H9 (cell line): ENCODE measurements at regions not wholly inside any gene's neighbourhood (a gene's known extent, or its start where the extent isn't known, plus 50 kb on each side); places are given as distances from the start of the nearest gene placed in this dataset.

Source experiments
- DNase-seq: peaks from one replicate; pipeline ENCODE4 v3.0.0-alpha.2; 2017
- H2AFZ ChIP-seq: one replicate; pipeline ENCODE4 v1.6.1; 2013; ENCODE audit warnings: mild to moderate bottlenecking, low read length, control low read depth, moderate library complexity
- H2AK5ac ChIP-seq: 2 replicates; pipeline ENCODE4 v1.6.1; 2013; ENCODE audit warnings: low read length, control low read depth, mixed read lengths; ENCODE audit not compliant: insufficient read length
- H2BK120ac ChIP-seq: one replicate; pipeline ENCODE4 v1.6.1; 2013; ENCODE audit warnings: low read depth, mild to moderate bottlenecking, low read length, control low read depth, inconsistent platforms; ENCODE audit not compliant: poor library complexity, severe bottlenecking
- H2BK12ac ChIP-seq: 2 replicates; pipeline ENCODE4 v1.6.1; 2013; ENCODE audit warnings: low read length, control low read depth, mixed read lengths, low read depth; ENCODE audit not compliant: insufficient read length
- H2BK15ac ChIP-seq: 2 replicates; pipeline ENCODE4 v1.6.1; 2013; ENCODE audit warnings: low read depth, low read length, control low read depth
- H2BK20ac ChIP-seq: one replicate; pipeline ENCODE4 v1.6.1; 2013; ENCODE audit warnings: low read depth, mild to moderate bottlenecking, low read length, control low read depth, inconsistent platforms; ENCODE audit not compliant: poor library complexity, severe bottlenecking
- H2BK5ac ChIP-seq: 2 replicates; pipeline ENCODE4 v1.6.1; 2013; ENCODE audit warnings: low read length, control low read depth, mixed read lengths; ENCODE audit not compliant: insufficient read length
- H3K14ac ChIP-seq: 2 replicates; pipeline ENCODE4 v1.6.1; 2013; ENCODE audit warnings: low read length, control low read depth; ENCODE audit not compliant: insufficient read depth
- H3K18ac ChIP-seq: 2 replicates; pipeline ENCODE4 v1.6.1; 2013; ENCODE audit warnings: low read depth, mild to moderate bottlenecking, mixed read lengths, low read length, control low read depth; ENCODE audit not compliant: insufficient read length
- H3K23ac ChIP-seq: 2 replicates; pipeline ENCODE4 v1.6.1; 2013; ENCODE audit warnings: low read length, control low read depth, mixed read lengths, low read depth; ENCODE audit not compliant: insufficient read length
- H3K23me2 ChIP-seq: 2 replicates; pipeline ENCODE4 v1.6.1; 2013; ENCODE audit warnings: low read depth, mild to moderate bottlenecking, mixed read lengths, low read length, control low read depth; ENCODE audit not compliant: insufficient read length, poor library complexity, severe bottlenecking
- H3K27ac ChIP-seq: 2 replicates; pipeline ENCODE4 v1.5.1; 2013; ENCODE audit warnings: low read length, control low read depth, mixed read lengths, low read depth; ENCODE audit not compliant: insufficient read length
- H3K27me3 ChIP-seq: 2 replicates; pipeline ENCODE4 v1.6.1; 2013; ENCODE audit warnings: low read length, control low read depth, inconsistent platforms; ENCODE audit not compliant: insufficient read depth
- H3K4ac ChIP-seq: 2 replicates; pipeline ENCODE4 v1.6.1; 2013; ENCODE audit warnings: low read depth, mild to moderate bottlenecking, control low read depth, inconsistent platforms, low read length, moderate library complexity
- H3K4me1 ChIP-seq: 2 replicates; pipeline ENCODE4 v1.6.1; 2013; ENCODE audit warnings: low read length, control low read depth, inconsistent platforms; ENCODE audit not compliant: insufficient read depth
- H3K4me2 ChIP-seq: 2 replicates; pipeline ENCODE4 v1.6.1; 2013; ENCODE audit warnings: low read length, control low read depth, mixed read lengths; ENCODE audit not compliant: insufficient read length, insufficient read depth
- H3K56ac ChIP-seq: 2 replicates; pipeline ENCODE4 v1.6.1; 2013; ENCODE audit warnings: low read depth, mild to moderate bottlenecking, mixed read lengths, low read length, control low read depth; ENCODE audit not compliant: insufficient read length
- H3K79me1 ChIP-seq: 2 replicates; pipeline ENCODE4 v1.6.1; 2013; ENCODE audit warnings: low read depth, mild to moderate bottlenecking, moderate library complexity, low read length, control low read depth, inconsistent platforms; ENCODE audit not compliant: insufficient read depth, poor library complexity, severe bottlenecking
- H3K79me2 ChIP-seq: 2 replicates; pipeline ENCODE4 v1.6.1; 2013; ENCODE audit warnings: low read length, control low read depth, inconsistent platforms; ENCODE audit not compliant: insufficient read depth
- H3K9ac ChIP-seq: 2 replicates; pipeline ENCODE4 v1.6.1; 2013; ENCODE audit warnings: low read length, control low read depth, mixed read lengths; ENCODE audit not compliant: insufficient read length; ENCODE audit errors: extremely low read depth
- H3K9me3 ChIP-seq: one replicate; pipeline ENCODE4 v1.6.1; 2013; ENCODE audit warnings: low read depth, low read length, inconsistent platforms; ENCODE audit not compliant: control insufficient read depth
- H3T11ph ChIP-seq: one replicate; pipeline ENCODE4 v1.6.1; 2013; ENCODE audit warnings: mild to moderate bottlenecking, low read length, control low read depth, inconsistent platforms
- H4K20me1 ChIP-seq: one replicate; pipeline ENCODE4 v1.6.1; 2013; ENCODE audit not compliant: control insufficient read depth, insufficient read length, insufficient read depth
- H4K5ac ChIP-seq: 2 replicates; pipeline ENCODE4 v1.6.1; 2013; ENCODE audit warnings: low read depth, mild to moderate bottlenecking, mixed read lengths, low read length, control low read depth; ENCODE audit not compliant: insufficient read length
- H4K8ac ChIP-seq: replicated peaks from 2 replicates; pipeline ENCODE4 v1.6.1; 2013; ENCODE audit warnings: low read length, control low read depth, mixed read lengths, low read depth; ENCODE audit not compliant: insufficient read length
- H4K91ac ChIP-seq: 2 replicates; pipeline ENCODE4 v1.6.1; 2013; ENCODE audit warnings: low read depth, mild to moderate bottlenecking, moderate library complexity, mixed read lengths, low read length, control low read depth; ENCODE audit not compliant: insufficient read length
- H3K27ac Mint-ChIP-seq, 3 experiments: 2 replicates in 2 of 3; 3 replicates in 1 of 3; pipeline ENCODE4 v1.8.0; 2020 to 2021; ENCODE audit warnings: mixed read lengths in 3 of 3, mild to moderate bottlenecking in 1 of 3, moderate library complexity in 1 of 3
- H3K27me3 Mint-ChIP-seq: 2 replicates; pipeline ENCODE4 v1.8.0; 2021; ENCODE audit warnings: low read depth, mild to moderate bottlenecking, moderate library complexity, mixed read lengths
- H3K36me3 Mint-ChIP-seq, 3 experiments: 2 replicates in 2 of 3; 3 replicates in 1 of 3; pipeline ENCODE4 v1.8.0; 2020 to 2021; ENCODE audit warnings: low read depth in 3 of 3, mixed read lengths in 3 of 3; ENCODE audit not compliant: insufficient read depth in 1 of 3
- H3K4me1 Mint-ChIP-seq, 2 experiments: 2 replicates each; pipeline ENCODE4 v1.8.0; 2020; ENCODE audit warnings: mixed read lengths in 2 of 2
- H3K4me3 Mint-ChIP-seq, 2 experiments: 2 replicates in 1 of 2; 3 replicates in 1 of 2; pipeline ENCODE4 v1.8.0; 2020 to 2021; ENCODE audit warnings: mild to moderate bottlenecking in 2 of 2, mixed read lengths in 2 of 2, moderate library complexity in 1 of 2
- H3K9me3 Mint-ChIP-seq, 2 experiments: 2 replicates in 1 of 2; 3 replicates in 1 of 2; pipeline ENCODE4 v1.8.0; 2020; ENCODE audit warnings: mild to moderate bottlenecking in 2 of 2, mixed read lengths in 2 of 2, moderate library complexity in 1 of 2
- WGBS: extraction: QIAGEN DNeasy Blood & Tissue Kit; methylation state at CpG from one replicate; pipeline ENCODE4 v1.1.7; 2013; ENCODE audit warnings: missing lambda C conversion rate, low lambda C conversion rate, mixed read lengths; ENCODE audit not compliant: insufficient read length; ENCODE audit errors: extremely low coverage; 5-methylcytosine and 5-hydroxymethylcytosine counted together
- TF ChIP-seq, protein P1 (sequence below): fragments of 200-600 bp; sonication (generic); conservative IDR thresholded peaks from 3 replicates; pipeline ENCODE4 v1.8.0; 2021; ENCODE audit warnings: antibody characterized with exemption, mild to moderate bottlenecking

DNA sequence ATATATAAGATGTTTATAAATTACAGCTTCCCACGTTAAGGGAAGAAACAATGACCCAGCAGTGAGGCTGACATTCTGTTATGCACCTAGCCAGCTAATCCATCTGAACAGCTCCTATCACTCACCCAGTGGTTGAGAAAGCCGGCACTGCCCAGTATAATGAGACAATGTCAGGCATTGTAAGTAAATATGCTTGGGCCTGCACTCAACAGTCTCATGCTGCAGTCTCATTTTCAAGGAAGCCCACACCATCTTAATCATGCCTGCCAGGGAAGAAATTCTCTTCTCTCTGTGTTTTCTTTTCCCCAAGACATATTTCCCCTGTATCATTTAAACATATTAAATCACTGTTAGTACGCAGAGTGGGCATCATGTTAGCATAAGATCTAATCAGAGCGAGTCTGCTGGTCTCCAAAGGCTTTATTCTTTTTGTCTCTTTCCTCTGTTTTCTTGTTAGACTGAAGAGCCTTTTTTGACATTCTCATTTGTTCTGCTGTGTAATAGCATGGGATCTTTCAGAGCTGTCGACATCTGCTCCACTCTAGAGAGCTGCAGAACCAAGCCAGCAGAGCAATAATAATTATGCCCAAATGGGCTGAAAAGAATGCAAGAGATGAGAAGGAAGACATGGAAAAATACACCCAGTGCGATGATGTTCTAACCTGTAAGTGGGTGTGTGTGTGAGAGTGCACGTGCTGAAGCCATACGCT, 67.6 kb upstream of the SLC22A15 start:
- no CpG with 5 or more reads among the region's 8 CpGs for WGBS
- no peak overlapping the region for H2AFZ ChIP-seq
- H3K27me3 Mint-ChIP-seq: no peaks in the 10 kb centered on the region; the same call in none of the 2 replicates

More for the DNA sequence above, 67.6 kb upstream of the SLC22A15 start:
- no peaks in the 10 kb centered on the region for H3K27me3 ChIP-seq
- H3K14ac ChIP-seq: no peak overlapping the region
- no peak overlapping the region for H4K5ac ChIP-seq
- no peak overlapping the region for H2AK5ac ChIP-seq
- TF ChIP-seq, protein P1, sequence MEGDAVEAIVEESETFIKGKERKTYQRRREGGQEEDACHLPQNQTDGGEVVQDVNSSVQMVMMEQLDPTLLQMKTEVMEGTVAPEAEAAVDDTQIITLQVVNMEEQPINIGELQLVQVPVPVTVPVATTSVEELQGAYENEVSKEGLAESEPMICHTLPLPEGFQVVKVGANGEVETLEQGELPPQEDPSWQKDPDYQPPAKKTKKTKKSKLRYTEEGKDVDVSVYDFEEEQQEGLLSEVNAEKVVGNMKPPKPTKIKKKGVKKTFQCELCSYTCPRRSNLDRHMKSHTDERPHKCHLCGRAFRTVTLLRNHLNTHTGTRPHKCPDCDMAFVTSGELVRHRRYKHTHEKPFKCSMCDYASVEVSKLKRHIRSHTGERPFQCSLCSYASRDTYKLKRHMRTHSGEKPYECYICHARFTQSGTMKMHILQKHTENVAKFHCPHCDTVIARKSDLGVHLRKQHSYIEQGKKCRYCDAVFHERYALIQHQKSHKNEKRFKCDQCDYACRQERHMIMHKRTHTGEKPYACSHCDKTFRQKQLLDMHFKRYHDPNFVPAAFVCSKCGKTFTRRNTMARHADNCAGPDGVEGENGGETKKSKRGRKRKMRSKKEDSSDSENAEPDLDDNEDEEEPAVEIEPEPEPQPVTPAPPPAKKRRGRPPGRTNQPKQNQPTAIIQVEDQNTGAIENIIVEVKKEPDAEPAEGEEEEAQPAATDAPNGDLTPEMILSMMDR: no peak
- no peak overlapping the region for H3K27ac Mint-ChIP-seq
- H2BK12ac ChIP-seq: no peak overlapping the region
- no peaks in the 10 kb centered on the region for H3K79me1 ChIP-seq
- H3K4me2 ChIP-seq: no peak overlapping the region
- no peak overlapping the region for H2BK120ac ChIP-seq
- H3K4ac ChIP-seq: no peak overlapping the region
- H3K4me3 Mint-ChIP-seq: no peak overlapping the region
- no peaks in the 10 kb centered on the region for H3K36me3 Mint-ChIP-seq
- no peak overlapping the region for H2BK20ac ChIP-seq
- no peaks in the 10 kb centered on the region; the same call in 1 of the 2 replicates for H3K79me2 ChIP-seq
- no peak overlapping the region for H4K91ac ChIP-seq
- H3K23ac ChIP-seq: no peak overlapping the region
- peaks cover 0 to 5% of the 10 kb centered on the region in 2 experiments; a peak in 1 of 5 replicates for H3K9me3 Mint-ChIP-seq
- peaks cover 19 to 30% of the 10 kb centered on the region in 2 experiments for H3K4me1 Mint-ChIP-seq
- no peaks in the 10 kb centered on the region for H3K23me2 ChIP-seq
- no peak overlapping the region for H2BK5ac ChIP-seq
- no peaks in the 10 kb centered on the region for H3K4me1 ChIP-seq
- H3K9ac ChIP-seq: no peak overlapping the region
- H4K8ac ChIP-seq: no peak overlapping the region
- no peak overlapping the region for H3K27ac ChIP-seq
- no peak overlapping the region for H3K56ac ChIP-seq
- no peaks in the 10 kb centered on the region for H4K20me1 ChIP-seq
- no peak for DNase-seq
- no peak overlapping the region for H3T11ph ChIP-seq
- H3K9me3 ChIP-seq: no peaks in the 10 kb centered on the region
- no peak overlapping the region for H2BK15ac ChIP-seq
- no peak overlapping the region for H3K18ac ChIP-seq
